HCT116 (cell line): ENCODE measurements at regions not wholly inside any gene's neighbourhood (a gene's known extent, or its start where the extent isn't known, plus 50 kb on each side); places are given as distances from the start of the nearest gene placed in this dataset.

Source experiments
- EZH2 ChIP-seq: fragments of 200-600 bp; sonication (generic); IDR thresholded peaks from 2 replicates; pipeline ENCODE4 v1.6.1; 2017; ENCODE audit warnings: antibody characterized with exemption, mixed run types
- JUND ChIP-seq: IDR thresholded peaks from 2 replicates; pipeline ENCODE4 v1.6.1; 2012
- POLR2A ChIP-seq: IDR thresholded peaks from 2 replicates; pipeline ENCODE4 v1.7.0; 2011; ENCODE audit warnings: borderline replicate concordance; ENCODE audit not compliant: insufficient read depth, insufficient read length; ENCODE audit errors: extremely low read depth
- POLR2AphosphoS5 ChIP-seq: IDR thresholded peaks from 2 replicates; pipeline ENCODE4 v1.6.1; 2011; ENCODE audit warnings: mild to moderate bottlenecking, low read depth, low read length, moderate library complexity
- YY1 ChIP-seq: IDR thresholded peaks from 2 replicates; pipeline ENCODE4 v1.6.1; 2011; ENCODE audit warnings: low read length, low read depth, moderate library complexity, mild to moderate bottlenecking; ENCODE audit not compliant: insufficient replicate concordance; ENCODE audit errors: extremely low read depth
- TF ChIP-seq, protein P1 (sequence below), 3 experiments: fragments of 200-600 bp in 1 of 3; sonication (generic) in 1 of 3; IDR thresholded peaks in 2 of 3; conservative IDR thresholded peaks in 1 of 3; 2 replicates each; pipeline ENCODE4 v1.5.1; 2012 to 2017; ENCODE audit warnings: low read depth in 2 of 3, low read length in 2 of 3, antibody characterized with exemption in 1 of 3, borderline replicate concordance in 1 of 3, control low read depth in 1 of 3, mild to moderate bottlenecking in 1 of 3, mixed read lengths in 1 of 3, mixed run types in 1 of 3, moderate library complexity in 1 of 3; ENCODE audit not compliant: insufficient read depth in 1 of 3
- TF ChIP-seq, protein P2 (sequence below): IDR thresholded peaks from 2 replicates; pipeline ENCODE4 v1.6.1; 2012

- no peak for TF ChIP-seq POLR2A
- TF ChIP-seq, protein P1, sequence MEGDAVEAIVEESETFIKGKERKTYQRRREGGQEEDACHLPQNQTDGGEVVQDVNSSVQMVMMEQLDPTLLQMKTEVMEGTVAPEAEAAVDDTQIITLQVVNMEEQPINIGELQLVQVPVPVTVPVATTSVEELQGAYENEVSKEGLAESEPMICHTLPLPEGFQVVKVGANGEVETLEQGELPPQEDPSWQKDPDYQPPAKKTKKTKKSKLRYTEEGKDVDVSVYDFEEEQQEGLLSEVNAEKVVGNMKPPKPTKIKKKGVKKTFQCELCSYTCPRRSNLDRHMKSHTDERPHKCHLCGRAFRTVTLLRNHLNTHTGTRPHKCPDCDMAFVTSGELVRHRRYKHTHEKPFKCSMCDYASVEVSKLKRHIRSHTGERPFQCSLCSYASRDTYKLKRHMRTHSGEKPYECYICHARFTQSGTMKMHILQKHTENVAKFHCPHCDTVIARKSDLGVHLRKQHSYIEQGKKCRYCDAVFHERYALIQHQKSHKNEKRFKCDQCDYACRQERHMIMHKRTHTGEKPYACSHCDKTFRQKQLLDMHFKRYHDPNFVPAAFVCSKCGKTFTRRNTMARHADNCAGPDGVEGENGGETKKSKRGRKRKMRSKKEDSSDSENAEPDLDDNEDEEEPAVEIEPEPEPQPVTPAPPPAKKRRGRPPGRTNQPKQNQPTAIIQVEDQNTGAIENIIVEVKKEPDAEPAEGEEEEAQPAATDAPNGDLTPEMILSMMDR (IDR thresholded peaks at IDR 0.05 in 2 of 3, conservative IDR thresholded peaks at IDR 0.05 in 1 of 3; ENCODE audit: borderline replicate concordance in 1 of 3, insufficient read depth in 1 of 3, low read depth in 2 of 3, low read length in 2 of 3) = no peak
- TF ChIP-seq POLR2AphosphoS5 = no peak
- TF ChIP-seq YY1 = no peak
- TF ChIP-seq JUND = no peak
- TF ChIP-seq, protein P2, sequence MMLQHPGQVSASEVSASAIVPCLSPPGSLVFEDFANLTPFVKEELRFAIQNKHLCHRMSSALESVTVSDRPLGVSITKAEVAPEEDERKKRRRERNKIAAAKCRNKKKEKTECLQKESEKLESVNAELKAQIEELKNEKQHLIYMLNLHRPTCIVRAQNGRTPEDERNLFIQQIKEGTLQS = no peak
- TF ChIP-seq EZH2 = no peak
Measured at GRCh38 chr2:82485701-82486100, 1973.4 kb downstream of the SUCLG1 start.
